Tibial nerve (tissue), 4 donors: ENCODE measurements at regions not wholly inside any gene's neighbourhood (a gene's known extent, or its start where the extent isn't known, plus 50 kb on each side); places are given as distances from the start of the nearest gene placed in this dataset.

Experiments used
- DNase-seq, 2 donors: peaks; one replicate each; pipeline ENCODE4 v3.0.0-alpha.2; 2019; ENCODE audit warnings: low spot score in 2 of 2
- H3K27ac ChIP-seq, 4 donors: fragments of 200-600 bp; sonication (generic) in 3 of 4; one replicate each; pipeline ENCODE4 v1.5.1; 2017 to 2019; ENCODE audit warnings: mild to moderate bottlenecking in 1 of 4
- H3K27me3 ChIP-seq, 2 donors: fragments of 200-600 bp; sonication (generic) in 1 of 2; one replicate each; pipeline versions ENCODE4 v1.5.1 to v1.6.0; 2017 to 2019
- H3K36me3 ChIP-seq, 3 donors: fragments of 200-600 bp; sonication (generic); one replicate each; pipeline ENCODE4 v1.5.1; 2018 to 2019
- H3K4me1 ChIP-seq, 4 donors: fragments of 200-600 bp; sonication (generic) in 3 of 4; one replicate each; pipeline ENCODE4 v1.5.1; 2017 to 2019
- H3K4me3 ChIP-seq, 4 donors: fragments of 200-600 bp; sonication (generic) in 3 of 4; one replicate each; pipeline ENCODE4 v1.5.1; 2017 to 2019; ENCODE audit warnings: mild to moderate bottlenecking in 1 of 4, moderate library complexity in 1 of 4
- H3K9me3 ChIP-seq, 4 donors: fragments of 200-600 bp; sonication (generic) in 3 of 4; one replicate each; pipeline ENCODE4 v1.5.1; 2017 to 2019
- CTCF ChIP-seq, 5 experiments: fragments of 200-600 bp in 3 of 5; fragments of 450-650 bp in 2 of 5; sonication (generic) in 3 of 5; IDR thresholded peaks; one replicate each; pipeline ENCODE4 v1.5.1; 2016 to 2019; ENCODE audit warnings: antibody characterized with exemption in 5 of 5, mild to moderate bottlenecking in 3 of 5, moderate library complexity in 2 of 5
- EP300 ChIP-seq, 2 donors: sonication (generic); formaldehyde crosslinking; IDR thresholded peaks; one replicate each; pipeline ENCODE4 v1.6.1; 2017; ENCODE audit warnings: antibody characterized with exemption in 2 of 2, mild to moderate bottlenecking in 1 of 2
- POLR2A ChIP-seq, 2 donors: fragments of 450-650 bp; IDR thresholded peaks; one replicate each; pipeline ENCODE4 v1.6.1; 2017; ENCODE audit warnings: antibody characterized with exemption in 2 of 2, mild to moderate bottlenecking in 2 of 2, moderate library complexity in 2 of 2
- WGBS, 2 donors: methylation state at CpG; one replicate each; pipeline ENCODE4 v1.1.5; 2018; 5-methylcytosine and 5-hydroxymethylcytosine counted together

- Histone ChIP-seq H3K27ac (no peak overlapping the region), H3K4me1 (no peaks in the 10 kb centered on the region), H3K4me3 (no peak overlapping the region), H3K27me3 (no peaks in the 10 kb centered on the region), H3K9me3 (no peaks in the 10 kb centered on the region), H3K36me3 (no peaks in the 10 kb centered on the region)
- DNase-seq: no peak
- 79 to 86% methylated on average over 9 of the region's 9 CpGs for WGBS, 2 donors
- no peak for TF ChIP-seq EP300 (IDR thresholded peaks at IDR 0.05)
- TF ChIP-seq CTCF (IDR thresholded peaks at IDR 0.05): no peak
- TF ChIP-seq POLR2A (IDR thresholded peaks at IDR 0.05): no peak
Measured at GRCh38 chr15:23881291-23881690, 194.2 kb upstream of the NDN start.

GRCh38 chr15:23890218-23890617, 203.1 kb upstream of the NDN start:
- DNase-seq: no peak
- WGBS, 2 donors: 59 to 70% methylated on average over 2 of the region's 2 CpGs
- Histone ChIP-seq H3K4me1 (no peaks in the 10 kb centered on the region), H3K9me3 (peaks cover 0 to 7% (median 0%) of the 10 kb centered on the region in 4 donors), H3K4me3 (no peak overlapping the region), H3K27me3 (no peaks in the 10 kb centered on the region), H3K36me3 (no peaks in the 10 kb centered on the region), H3K27ac (no peak overlapping the region)
- TF ChIP-seq POLR2A (IDR thresholded peaks at IDR 0.05) (no peak), CTCF (IDR thresholded peaks at IDR 0.05) (no peak), EP300 (IDR thresholded peaks at IDR 0.05) (no peak)

GRCh38 chr15:23897091-23897490, 210.0 kb upstream of the NDN start:
- no peak for DNase-seq

GRCh38 chr15:23897531-23897930, 210.4 kb upstream of the NDN start:
- Histone ChIP-seq H3K27me3 (no peaks in the 10 kb centered on the region), H3K36me3 (no peaks in the 10 kb centered on the region), H3K9me3 (peaks cover 0 to 12% (median 0%) of the 10 kb centered on the region in 4 donors), H3K4me3 (peak overlapping the region in 1 of 4 donors; percentile 9), H3K27ac (no peak overlapping the region), H3K4me1 (no peaks in the 10 kb centered on the region)
- DNase-seq: no peak
- WGBS, 2 donors: 45 to 56% methylated on average over 24 of the region's 24 CpGs
- TF ChIP-seq CTCF (IDR thresholded peaks at IDR 0.05) (no peak), EP300 (IDR thresholded peaks at IDR 0.05) (no peak), POLR2A (IDR thresholded peaks at IDR 0.05) (no peak)

More at GRCh38 chr15:23897091-23897490, 210.0 kb upstream of the NDN start:
- no peak overlapping the region for H3K4me3 ChIP-seq
- H3K27ac ChIP-seq: no peak overlapping the region
- 61 to 65% methylated on average over 6 of the region's 6 CpGs for WGBS, 2 donors
- H3K9me3 ChIP-seq: peaks cover 0 to 12% (median 0%) of the 10 kb centered on the region in 4 donors
- H3K4me1 ChIP-seq: no peaks in the 10 kb centered on the region
- TF ChIP-seq EP300 (IDR thresholded peaks at IDR 0.05) (no peak), POLR2A (IDR thresholded peaks at IDR 0.05) (no peak), CTCF (IDR thresholded peaks at IDR 0.05) (no peak)
- H3K27me3 ChIP-seq: no peaks in the 10 kb centered on the region
- H3K36me3 ChIP-seq: no peaks in the 10 kb centered on the region

- H3K36me3 ChIP-seq: no peaks in the 10 kb centered on the region
- no peak overlapping the region for H3K4me3 ChIP-seq
- no peaks in the 10 kb centered on the region for H3K9me3 ChIP-seq
- WGBS, 2 donors: 43 to 52% methylated on average over 2 of the region's 2 CpGs
- H3K27me3 ChIP-seq: no peaks in the 10 kb centered on the region
- no peak overlapping the region for H3K27ac ChIP-seq
- no peak for DNase-seq
- H3K4me1 ChIP-seq: no peaks in the 10 kb centered on the region
- TF ChIP-seq EP300 (IDR thresholded peaks at IDR 0.05) (no peak), POLR2A (IDR thresholded peaks at IDR 0.05) (no peak), CTCF (IDR thresholded peaks at IDR 0.05) (no peak)
Measured at GRCh38 chr15:23910030-23910429, 222.9 kb upstream of the NDN start.
